Thymus (tissue), 11 donors: ENCODE measurements at regions not wholly inside any gene's neighbourhood (a gene's known extent, or its start where the extent isn't known, plus 50 kb on each side); places are given as distances from the start of the nearest gene placed in this dataset.

Experiments used
- DNase-seq, 9 donors: peaks; one replicate each; pipeline ENCODE4 v3.0.0-alpha.2; 2013; ENCODE audit warnings: low spot score in 9 of 9, low read depth in 6 of 9, missing footprints in 1 of 9
- H3K27ac ChIP-seq, 2 donors: one replicate each; pipeline ENCODE4 v1.5.1; 2013; ENCODE audit warnings: control low read depth in 1 of 2, low read depth in 1 of 2, low read length in 1 of 2, mild to moderate bottlenecking in 1 of 2, moderate library complexity in 1 of 2
- H3K27me3 ChIP-seq, 2 donors: one replicate each; pipeline ENCODE4 v1.5.1; 2013; ENCODE audit warnings: low read length in 1 of 2; ENCODE audit not compliant: control insufficient read depth in 2 of 2, insufficient read depth in 1 of 2
- H3K36me3 ChIP-seq, 2 donors: one replicate each; pipeline ENCODE4 v1.5.1; 2013; ENCODE audit warnings: low read length in 1 of 2, mild to moderate bottlenecking in 1 of 2, moderate library complexity in 1 of 2; ENCODE audit not compliant: control insufficient read depth in 2 of 2, insufficient read depth in 2 of 2
- H3K4me1 ChIP-seq, 2 donors: one replicate each; pipeline ENCODE4 v1.5.1; 2013; ENCODE audit warnings: low read length in 2 of 2; ENCODE audit not compliant: control insufficient read depth in 2 of 2, insufficient read depth in 2 of 2
- H3K4me3 ChIP-seq, 2 donors: one replicate each; pipeline ENCODE4 v1.5.1; 2013; ENCODE audit warnings: low read length in 2 of 2, control low read depth in 1 of 2, mild to moderate bottlenecking in 1 of 2
- H3K9me3 ChIP-seq, 2 donors: one replicate each; pipeline ENCODE4 v1.5.1; 2013; ENCODE audit warnings: low read length in 1 of 2, mild to moderate bottlenecking in 1 of 2; ENCODE audit not compliant: control insufficient read depth in 2 of 2, insufficient read depth in 1 of 2
- WGBS: extraction: QIAGEN DNeasy Blood & Tissue Kit; methylation state at CpG from one replicate; pipeline ENCODE4 v1.1.7; 2013; 5-methylcytosine and 5-hydroxymethylcytosine counted together
- donor health status: healthy.

GRCh38 chr21:27306206-27306605 lies 339.3 kb upstream of the ADAMTS5 start:
- Histone ChIP-seq H3K27ac (no peak overlapping the region), H3K4me3 (no peak overlapping the region), H3K9me3 (peaks cover 0 to 3% of the 10 kb centered on the region in 2 donors), H3K36me3 (no peaks in the 10 kb centered on the region), H3K4me1 (no peaks in the 10 kb centered on the region), H3K27me3 (no peaks in the 10 kb centered on the region)
- DNase-seq = no peak

DNA sequence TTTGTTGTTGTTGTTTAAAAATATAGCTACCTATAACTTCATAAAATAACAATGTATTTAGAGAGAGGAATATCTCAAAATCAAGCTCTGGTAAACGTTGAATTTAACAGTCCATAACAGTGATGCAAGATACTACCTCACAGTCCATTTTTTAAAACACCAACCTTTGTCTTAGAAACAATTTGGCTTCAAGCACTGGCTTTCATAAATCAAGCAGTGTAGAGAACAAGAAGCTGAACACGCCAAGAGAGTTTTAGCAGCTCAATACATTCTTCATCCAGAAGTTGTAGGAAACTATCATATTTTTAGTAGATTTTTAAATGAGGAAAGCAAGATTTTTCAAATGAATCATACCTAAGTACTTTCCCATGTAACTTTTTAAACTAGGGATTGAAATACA lies 334.3 kb upstream of the ADAMTS5 start:
- Histone ChIP-seq H3K36me3 (no peaks in the 10 kb centered on the region), H3K4me3 (no peak overlapping the region), H3K27ac (no peak overlapping the region), H3K27me3 (no peaks in the 10 kb centered on the region), H3K4me1 (no peaks in the 10 kb centered on the region), H3K9me3 (peaks cover 0 to 7% of the 10 kb centered on the region in 2 donors)
- WGBS = 90% methylated on average over 2 of the region's 2 CpGs
- no peak for DNase-seq

GRCh38 chr21:27300770-27301169 lies 333.9 kb upstream of the ADAMTS5 start:
- Histone ChIP-seq H3K4me3 (no peak overlapping the region), H3K27ac (no peak overlapping the region), H3K4me1 (no peaks in the 10 kb centered on the region), H3K9me3 (peaks cover 0 to 7% of the 10 kb centered on the region in 2 donors), H3K36me3 (no peaks in the 10 kb centered on the region), H3K27me3 (no peaks in the 10 kb centered on the region)
- 96% methylated on average over 2 of the region's 2 CpGs for WGBS
- no peak for DNase-seq

- 81% methylated on average over 1 of the region's 1 CpG for WGBS
Measured at GRCh38 chr21:27298465-27298864, 331.6 kb upstream of the ADAMTS5 start.

DNA sequence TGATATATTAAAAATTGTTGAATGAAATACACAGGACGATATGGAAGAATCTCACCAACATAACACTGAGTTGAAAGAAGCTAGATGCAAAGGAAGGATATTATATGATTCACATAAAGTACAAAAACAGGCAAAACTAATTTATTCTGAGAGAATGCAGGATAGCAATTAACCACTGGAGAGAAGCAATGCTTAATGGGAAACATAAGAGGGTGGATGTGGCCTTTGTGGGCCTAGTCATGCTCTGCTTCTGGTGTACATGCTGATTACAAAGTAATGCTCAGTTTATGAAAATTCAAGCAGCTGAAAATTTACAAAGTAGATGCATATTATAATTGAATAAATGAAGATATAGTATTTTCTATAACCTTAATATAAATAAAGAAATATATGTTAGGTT lies 326.4 kb upstream of the ADAMTS5 start:
- H3K9me3 ChIP-seq = peaks cover 0 to 4% of the 10 kb centered on the region in 2 donors
- no peak overlapping the region for H3K27ac ChIP-seq
- no peaks in the 10 kb centered on the region for H3K4me1 ChIP-seq
- H3K27me3 ChIP-seq = no peaks in the 10 kb centered on the region
- no peaks in the 10 kb centered on the region for H3K36me3 ChIP-seq
- 81% methylated on average over 1 of the region's 1 CpG for WGBS
- no peak for DNase-seq
- H3K4me3 ChIP-seq = no peak overlapping the region

More at GRCh38 chr21:27298465-27298864, 331.6 kb upstream of the ADAMTS5 start:
- Histone ChIP-seq H3K27me3 (no peaks in the 10 kb centered on the region), H3K36me3 (no peaks in the 10 kb centered on the region), H3K27ac (no peak overlapping the region), H3K4me1 (no peaks in the 10 kb centered on the region), H3K4me3 (no peak overlapping the region), H3K9me3 (peaks cover 0 to 4% of the 10 kb centered on the region in 2 donors)
- DNase-seq = no peak

GRCh38 chr21:27292783-27293182 lies 325.9 kb upstream of the ADAMTS5 start:
- no peaks in the 10 kb centered on the region for H3K36me3 ChIP-seq
- H3K27me3 ChIP-seq = no peaks in the 10 kb centered on the region
- no peaks in the 10 kb centered on the region for H3K4me1 ChIP-seq
- peaks cover 0 to under 1% of the 10 kb centered on the region in 2 donors for H3K9me3 ChIP-seq
- DNase-seq = no peak
- no peak overlapping the region for H3K4me3 ChIP-seq
- WGBS = 77% methylated on average over 2 of the region's 2 CpGs
- H3K27ac ChIP-seq = no peak overlapping the region

DNA sequence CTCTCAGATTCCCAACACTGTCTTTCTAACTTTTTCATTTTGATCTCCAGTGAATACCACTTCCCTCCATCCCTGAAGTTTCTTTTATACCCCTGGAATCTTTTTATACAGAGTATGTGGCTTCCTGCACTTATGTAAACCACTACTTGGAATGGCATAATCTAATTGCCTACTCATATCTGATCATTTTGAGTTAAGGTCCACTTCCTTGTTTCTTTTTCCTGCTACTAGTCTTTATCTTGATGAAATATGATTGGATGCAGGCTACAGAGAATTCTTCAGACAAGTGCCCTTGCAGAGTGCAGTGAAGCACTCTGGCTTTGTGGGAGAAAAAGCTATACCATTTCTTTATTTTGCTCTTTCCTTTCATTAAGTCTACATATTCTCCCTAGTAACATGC lies 325.3 kb upstream of the ADAMTS5 start:
- H3K27ac ChIP-seq = no peak overlapping the region
- no peaks in the 10 kb centered on the region for H3K4me1 ChIP-seq
- no peak for DNase-seq
- no peaks in the 10 kb centered on the region for H3K27me3 ChIP-seq
- no peaks in the 10 kb centered on the region for H3K9me3 ChIP-seq
- no peaks in the 10 kb centered on the region for H3K36me3 ChIP-seq
- no peak overlapping the region for H3K4me3 ChIP-seq

DNA sequence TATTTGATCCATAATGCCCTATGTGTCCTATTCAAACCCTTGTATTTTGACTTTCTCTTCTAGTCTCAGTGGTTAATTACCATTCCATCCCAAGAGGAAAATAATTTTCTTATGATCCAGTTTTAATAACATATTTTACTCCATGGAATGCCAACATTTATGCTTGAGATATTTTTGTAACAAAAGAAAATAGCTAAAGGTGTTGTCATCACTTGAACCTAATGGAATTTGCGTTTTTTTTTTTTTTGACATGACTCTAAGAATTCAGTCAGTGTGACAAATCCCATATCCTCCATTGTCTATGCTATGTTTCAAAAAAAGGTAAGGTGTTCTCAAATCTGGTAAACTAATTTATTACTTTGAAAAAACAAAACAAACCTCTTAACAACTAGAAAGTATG lies 324.1 kb upstream of the ADAMTS5 start:
- Histone ChIP-seq H3K36me3 (no peaks in the 10 kb centered on the region), H3K9me3 (no peaks in the 10 kb centered on the region), H3K4me3 (no peak overlapping the region), H3K27me3 (no peaks in the 10 kb centered on the region), H3K4me1 (no peaks in the 10 kb centered on the region), H3K27ac (no peak overlapping the region)
- DNase-seq = no peak
- WGBS = 93% methylated on average over 1 of the region's 1 CpG

GRCh38 chr21:27290028-27290427 lies 323.1 kb upstream of the ADAMTS5 start:
- Histone ChIP-seq H3K27ac (no peak overlapping the region), H3K9me3 (no peaks in the 10 kb centered on the region), H3K4me3 (no peak overlapping the region), H3K27me3 (no peaks in the 10 kb centered on the region), H3K4me1 (no peaks in the 10 kb centered on the region), H3K36me3 (no peaks in the 10 kb centered on the region)
- 84% methylated on average over 3 of the region's 3 CpGs for WGBS
- no peak for DNase-seq

GRCh38 chr21:27286760-27287159 lies 319.9 kb upstream of the ADAMTS5 start:
- no peak overlapping the region for H3K4me3 ChIP-seq
- H3K27ac ChIP-seq = no peak overlapping the region
- no peaks in the 10 kb centered on the region for H3K27me3 ChIP-seq
- H3K36me3 ChIP-seq = no peaks in the 10 kb centered on the region
- H3K4me1 ChIP-seq = no peaks in the 10 kb centered on the region
- no peaks in the 10 kb centered on the region for H3K9me3 ChIP-seq
- no peak for DNase-seq
